KMS-11 (cell line): ENCODE measurements at regions not wholly inside any gene's neighbourhood (a gene's known extent, or its start where the extent isn't known, plus 50 kb on each side); places are given as distances from the start of the nearest gene placed in this dataset.

ENCODE experiments used
- H2AFZ ChIP-seq: fragments of 200-600 bp; sonication (generic); 2 replicates; pipeline ENCODE4 v1.6.1; 2016; ENCODE audit warnings: antibody characterized with exemption, mixed run types, low read depth
- H3K27ac ChIP-seq: fragments of 200-600 bp; sonication (generic); 2 replicates; pipeline ENCODE4 v1.6.1; 2016; ENCODE audit warnings: mild to moderate bottlenecking, mixed run types
- H3K27me3 ChIP-seq: fragments of 200-600 bp; sonication (generic); 2 replicates; pipeline ENCODE4 v1.6.1; 2017; ENCODE audit warnings: mild to moderate bottlenecking, low read depth, mixed run types, moderate library complexity; ENCODE audit not compliant: insufficient read depth
- H3K36me3 ChIP-seq: fragments of 200-600 bp; sonication (generic); 2 replicates; pipeline ENCODE4 v1.6.1; 2017; ENCODE audit warnings: mild to moderate bottlenecking, mixed run types; ENCODE audit not compliant: insufficient read depth
- H3K4me1 ChIP-seq: fragments of 200-600 bp; sonication (generic); 2 replicates; pipeline ENCODE4 v1.6.1; 2016; ENCODE audit warnings: mild to moderate bottlenecking, low read depth, mixed run types; ENCODE audit not compliant: poor library complexity, severe bottlenecking
- H3K4me2 ChIP-seq: fragments of 200-600 bp; sonication (generic); 2 replicates; pipeline ENCODE4 v1.7.0; 2016; ENCODE audit warnings: mild to moderate bottlenecking, mixed run types
- H3K4me3 ChIP-seq: fragments of 200-600 bp; sonication (generic); IDR thresholded peaks from 2 replicates; pipeline ENCODE4 v1.6.1; 2017; ENCODE audit warnings: low read depth, low read length, mixed read lengths; ENCODE audit not compliant: insufficient read depth
- H3K79me2 ChIP-seq: fragments of 200-600 bp; sonication (generic); 2 replicates; pipeline ENCODE4 v1.6.1; 2016; ENCODE audit warnings: low read depth, mixed run types; ENCODE audit not compliant: insufficient read depth
- H3K9ac ChIP-seq: fragments of 200-600 bp; sonication (generic); 2 replicates; pipeline ENCODE4 v1.6.1; 2016; ENCODE audit warnings: mild to moderate bottlenecking, mixed run types
- H4K20me1 ChIP-seq: fragments of 200-600 bp; sonication (generic); 2 replicates; pipeline ENCODE4 v1.6.1; 2016; ENCODE audit warnings: mild to moderate bottlenecking, mixed run types; ENCODE audit not compliant: insufficient read depth
- CTCF ChIP-seq: fragments of 200-600 bp; sonication (generic); conservative IDR thresholded peaks from 2 replicates; pipeline ENCODE4 v1.6.1; 2017; ENCODE audit warnings: low read depth, mild to moderate bottlenecking, antibody characterized with exemption, low read length, moderate library complexity, mixed read lengths

DNA sequence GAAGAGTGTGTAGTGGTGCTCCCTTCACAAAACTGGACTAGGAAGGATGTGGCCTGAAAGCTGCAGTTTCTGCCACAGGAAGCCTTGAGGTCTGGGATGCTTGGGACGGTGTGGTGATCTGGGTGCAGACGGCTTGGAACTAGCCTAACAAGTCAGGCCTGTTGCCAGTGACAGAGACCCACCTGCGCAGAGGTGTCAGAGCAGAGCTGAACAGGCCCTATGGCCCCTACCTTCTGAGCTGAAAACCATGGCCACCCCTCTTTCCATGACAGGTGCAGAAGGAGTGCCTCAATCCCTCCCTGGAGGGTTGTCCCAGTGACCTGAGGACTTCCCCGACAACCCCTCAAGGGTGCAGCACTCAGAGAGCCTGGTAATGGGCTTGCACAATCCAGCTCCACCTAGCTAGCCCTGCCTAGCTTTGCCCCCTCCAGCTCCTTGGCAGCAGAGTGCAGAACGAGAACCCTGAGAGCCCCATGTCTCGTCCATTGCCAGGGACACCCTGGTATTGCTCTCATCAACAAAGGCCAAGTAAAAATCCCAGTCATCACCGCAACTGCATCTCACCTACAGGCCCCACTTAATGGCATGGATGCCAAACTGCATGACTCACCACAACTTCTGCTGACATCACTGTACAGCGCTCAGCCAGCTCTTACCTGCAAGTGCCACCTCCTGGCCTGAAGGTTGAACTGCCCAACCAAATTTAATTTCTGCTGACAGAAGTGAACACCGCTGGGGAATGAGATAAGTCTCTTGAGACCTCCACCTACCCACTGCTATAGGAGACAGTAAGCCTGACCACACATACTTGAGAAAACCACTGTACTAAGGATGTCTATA, 563.1 kb downstream of the TFAP2A start:
- Histone ChIP-seq H2AFZ (no peak overlapping the region), H3K4me1 (no peaks in the 10 kb centered on the region), H3K4me2 (no peak overlapping the region)

GRCh38 chr6:9851006-9851405, 563.9 kb downstream of the TFAP2A start:
- Histone ChIP-seq H3K27ac (no peak overlapping the region), H4K20me1 (no peaks in the 10 kb centered on the region), H2AFZ (no peak overlapping the region), H3K79me2 (no peaks in the 10 kb centered on the region), H3K4me2 (no peak overlapping the region), H3K36me3 (no peaks in the 10 kb centered on the region), H3K4me3 (no peak overlapping the region), H3K4me1 (no peaks in the 10 kb centered on the region), H3K27me3 (no peaks in the 10 kb centered on the region), H3K9ac (no peak overlapping the region)
- no peak for TF ChIP-seq CTCF

More for the DNA sequence above, 563.1 kb downstream of the TFAP2A start:
- H4K20me1 ChIP-seq = no peaks in the 10 kb centered on the region
- H3K27me3 ChIP-seq = no peaks in the 10 kb centered on the region
- H3K27ac ChIP-seq = no peak overlapping the region
- H3K4me3 ChIP-seq = no peak overlapping the region
- no peak for TF ChIP-seq CTCF
- no peaks in the 10 kb centered on the region for H3K36me3 ChIP-seq
- H3K79me2 ChIP-seq = no peaks in the 10 kb centered on the region
- no peak overlapping the region for H3K9ac ChIP-seq

DNA sequence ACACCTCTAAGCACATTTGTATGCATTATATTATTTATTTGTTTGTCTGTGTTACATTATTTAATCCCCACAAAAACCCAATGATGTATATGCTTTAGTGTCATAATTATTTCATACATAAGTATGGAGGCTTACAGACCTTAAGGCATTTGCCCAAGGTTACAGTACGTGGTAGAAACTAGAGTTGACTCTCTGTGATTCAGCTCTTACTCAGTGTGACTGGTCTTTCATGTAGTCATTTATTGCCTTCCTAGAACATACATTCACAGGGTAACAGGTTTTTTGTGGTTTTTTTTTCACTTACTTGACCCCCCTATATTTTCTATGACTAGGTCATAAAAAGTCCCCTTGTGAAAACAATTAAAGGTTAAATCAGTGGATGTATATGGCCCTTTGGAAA, 566.8 kb downstream of the TFAP2A start:
- TF ChIP-seq CTCF = no peak
- H3K36me3 ChIP-seq = no peaks in the 10 kb centered on the region
- H3K4me3 ChIP-seq = no peak overlapping the region
- no peaks in the 10 kb centered on the region for H3K27me3 ChIP-seq
- no peak overlapping the region for H3K9ac ChIP-seq
- no peak overlapping the region for H3K27ac ChIP-seq
- H2AFZ ChIP-seq = no peak overlapping the region
- no peaks in the 10 kb centered on the region for H4K20me1 ChIP-seq
- no peak overlapping the region for H3K4me2 ChIP-seq
- no peaks in the 10 kb centered on the region for H3K4me1 ChIP-seq
- H3K79me2 ChIP-seq = no peaks in the 10 kb centered on the region

DNA sequence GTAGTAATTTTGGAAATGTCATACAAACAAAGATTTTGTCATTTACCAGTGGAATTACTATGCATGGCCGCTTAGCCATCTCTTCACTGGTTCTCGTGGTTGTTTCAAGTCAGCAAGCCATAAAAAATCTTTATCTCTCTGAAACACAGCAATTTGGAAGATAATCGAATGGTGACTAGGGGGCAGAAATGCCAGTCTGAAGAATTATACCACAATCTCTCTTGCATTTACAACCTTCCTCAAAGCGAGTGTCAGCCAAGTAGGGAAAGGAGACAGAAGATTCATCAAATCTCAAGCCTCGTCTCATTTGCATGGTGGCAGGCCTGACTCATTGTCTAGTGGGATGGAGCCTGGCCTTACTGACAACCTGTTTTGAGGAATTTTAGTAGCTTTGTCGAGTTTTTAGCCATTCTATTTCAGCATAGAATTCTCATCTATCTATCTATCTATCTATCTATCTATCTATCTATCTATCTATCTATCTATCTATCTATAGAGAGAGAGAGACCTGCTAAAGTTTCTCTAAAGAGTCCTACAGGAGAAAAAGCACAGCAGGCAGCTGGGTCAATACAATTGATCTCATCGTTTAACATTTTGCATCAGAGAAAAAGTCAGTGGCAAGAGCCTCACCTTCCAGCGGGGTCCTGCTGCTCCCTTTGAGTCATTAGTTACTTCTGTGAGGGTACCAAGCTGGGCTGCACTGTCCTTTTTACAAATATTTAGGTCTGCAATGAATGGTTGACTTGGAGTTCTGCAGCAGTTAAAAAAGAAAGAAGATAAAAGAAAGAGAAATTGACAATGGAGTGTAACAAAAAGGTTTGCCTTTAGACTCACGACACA, 572.8 kb downstream of the TFAP2A start:
- H3K27ac ChIP-seq = no peak overlapping the region
- H3K4me3 ChIP-seq = no peak overlapping the region
- H3K4me1 ChIP-seq = no peaks in the 10 kb centered on the region
- no peaks in the 10 kb centered on the region for H4K20me1 ChIP-seq
- no peaks in the 10 kb centered on the region for H3K27me3 ChIP-seq
- no peak overlapping the region for H2AFZ ChIP-seq
- no peak for TF ChIP-seq CTCF
- H3K4me2 ChIP-seq = no peak overlapping the region
- H3K9ac ChIP-seq = no peak overlapping the region
- H3K79me2 ChIP-seq = no peaks in the 10 kb centered on the region
- H3K36me3 ChIP-seq = no peaks in the 10 kb centered on the region
